Loucy (cell line): ENCODE measurements at regions not wholly inside any gene's neighbourhood (a gene's known extent, or its start where the extent isn't known, plus 50 kb on each side); places are given as distances from the start of the nearest gene placed in this dataset.

Experiments used
- CTCF ChIP-seq: fragments of 200-600 bp; sonication (generic); conservative IDR thresholded peaks from 2 replicates; pipeline ENCODE4 v1.5.1; 2014; ENCODE audit warnings: mild to moderate bottlenecking, antibody characterized with exemption, low read length
- EZH2phosphoT487 ChIP-seq: fragments of 200-600 bp; IDR thresholded peaks from 2 replicates; pipeline ENCODE4 v1.6.1; 2018; ENCODE audit warnings: antibody characterized with exemption, mild to moderate bottlenecking, moderate library complexity, borderline replicate concordance

GRCh38 chr11:92024788-92025187 lies 199.8 kb upstream of the FAT3 start:
- TF ChIP-seq CTCF (no peak), EZH2phosphoT487 (no peak)
